Brain microvascular endothelial cell (primary cell): ENCODE measurements at regions not wholly inside any gene's neighbourhood (a gene's known extent, or its start where the extent isn't known, plus 50 kb on each side); places are given as distances from the start of the nearest gene placed in this dataset.

ENCODE experiments used
- DNase-seq: peaks from one replicate; pipeline ENCODE4 v3.0.0-alpha.2; 2020
- H3K27ac ChIP-seq: fragments of 250-450 bp; sonication (Bioruptor Pico); 2 replicates; pipeline ENCODE4 v1.5.1; 2020; ENCODE audit warnings: mild to moderate bottlenecking, moderate library complexity
- H3K27me3 ChIP-seq: fragments of 250-450 bp; sonication (Bioruptor Pico); replicated peaks from 2 replicates; pipeline ENCODE4 v1.5.1; 2020; ENCODE audit warnings: mild to moderate bottlenecking
- H3K36me3 ChIP-seq: fragments of 250-450 bp; sonication (Bioruptor Pico); replicated peaks from 2 replicates; pipeline ENCODE4 v1.5.1; 2020; ENCODE audit warnings: mild to moderate bottlenecking
- H3K4me3 ChIP-seq: 2 replicates; pipeline ENCODE4 v1.5.1; 2011; ENCODE audit warnings: low read depth, mild to moderate bottlenecking, control low read depth, low read length, moderate library complexity
- CTCF ChIP-seq: IDR thresholded peaks from 2 replicates; pipeline ENCODE4 v1.5.1; 2011; ENCODE audit warnings: low read depth, mild to moderate bottlenecking, moderate library complexity, low read length, control low read depth, inconsistent platforms; ENCODE audit errors: missing control alignments
- in situ Hi-C: cut with HindIII; loops from 2 replicates; pipeline ENCODE4 v1.10.0; 2017; ENCODE audit warnings: low sequenced_read_pairs, low pct_ligation_motif_present

DNA sequence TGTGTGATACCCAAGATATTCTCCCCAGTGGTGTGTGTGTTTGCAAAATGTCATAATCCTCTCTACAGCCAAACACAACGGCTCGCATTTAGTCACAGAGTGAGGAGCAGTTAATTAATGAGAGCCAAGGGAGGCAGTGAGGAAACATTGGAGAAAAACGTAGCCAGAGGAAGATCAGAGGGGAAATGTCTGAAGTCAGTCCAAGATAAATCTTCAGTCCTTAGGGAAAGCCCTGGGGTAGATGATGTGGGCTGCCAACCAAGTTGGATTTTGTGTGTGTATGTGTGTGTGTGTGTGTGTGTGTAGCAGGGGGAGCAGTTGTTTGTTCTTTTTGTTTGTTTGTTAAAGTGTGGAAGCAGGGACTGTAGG lies 201.0 kb upstream of the PTBP2 start:
- H3K27me3 ChIP-seq = no peaks in the 10 kb centered on the region
- no peak overlapping the region for H3K27ac ChIP-seq
- no peaks in the 10 kb centered on the region for H3K36me3 ChIP-seq
- H3K4me3 ChIP-seq = no peak overlapping the region
- no peak for DNase-seq
- TF ChIP-seq CTCF = no peak
- in situ Hi-C loops = no loop called here

- H3K4me3 ChIP-seq = no peak overlapping the region
- in situ Hi-C loops = no loop called here
- no peaks in the 10 kb centered on the region for H3K36me3 ChIP-seq
- H3K27ac ChIP-seq = no peak overlapping the region
- TF ChIP-seq CTCF = no peak
- DNase-seq = no peak
- H3K27me3 ChIP-seq = no peaks in the 10 kb centered on the region
These were observed 200.6 kb upstream of the PTBP2 start for GRCh38 chr1:96521010-96521409.

GRCh38 chr1:96521994-96522760 lies 199.4 kb upstream of the PTBP2 start:
- in situ Hi-C loops = no loop called here

GRCh38 chr1:96522927-96523326 lies 198.7 kb upstream of the PTBP2 start:
- no peaks in the 10 kb centered on the region for H3K27me3 ChIP-seq
- in situ Hi-C loops = no loop called here

More at GRCh38 chr1:96521994-96522760, 199.4 kb upstream of the PTBP2 start:
- Histone ChIP-seq H3K36me3 (no peaks in the 10 kb centered on the region), H3K27me3 (no peaks in the 10 kb centered on the region), H3K27ac (no peak overlapping the region), H3K4me3 (no peak overlapping the region)
- TF ChIP-seq CTCF = no peak
- peak; percentile 16 for DNase-seq

DNA sequence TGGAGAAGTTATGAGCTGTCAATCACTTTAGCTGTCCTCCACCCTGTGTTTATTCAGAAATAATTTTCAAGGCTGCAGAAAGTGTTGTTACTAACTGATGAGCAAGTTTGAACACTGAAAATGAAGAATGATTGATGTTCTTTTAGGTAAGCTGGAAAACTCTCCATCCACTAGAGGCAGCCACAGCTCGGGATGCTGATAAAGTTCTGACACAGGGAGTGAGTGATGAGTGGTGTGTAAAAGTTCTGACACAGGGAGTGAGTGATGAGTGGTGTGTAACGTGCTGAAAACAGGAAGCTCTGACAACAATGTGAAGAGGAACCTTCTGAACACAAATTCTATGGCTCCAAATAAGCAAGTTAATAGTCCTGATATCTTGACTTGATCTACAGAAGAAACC lies 197.5 kb upstream of the PTBP2 start:
- H3K27ac ChIP-seq = no peak overlapping the region
- DNase-seq = no peak
- H3K27me3 ChIP-seq = no peaks in the 10 kb centered on the region
- in situ Hi-C loops = no loop called here
- no peak overlapping the region for H3K4me3 ChIP-seq
- no peaks in the 10 kb centered on the region for H3K36me3 ChIP-seq
- TF ChIP-seq CTCF = peak; percentile 46

More at GRCh38 chr1:96522927-96523326, 198.7 kb upstream of the PTBP2 start:
- Histone ChIP-seq H3K36me3 (no peaks in the 10 kb centered on the region), H3K27ac (no peak overlapping the region), H3K4me3 (no peak overlapping the region)
- no peak for DNase-seq
- TF ChIP-seq CTCF = no peak
